H54 (cell line): ENCODE measurements at regions not wholly inside any gene's neighbourhood (a gene's known extent, or its start where the extent isn't known, plus 50 kb on each side); places are given as distances from the start of the nearest gene placed in this dataset.

Experiments
- DNase-seq: peaks from one replicate; pipeline ENCODE4 v3.0.0; 2011; ENCODE audit warnings: low spot score, mixed read lengths; ENCODE audit not compliant: insufficient read length
- FAIRE-seq: peaks from 3 replicates; lab custom pipeline; 2011; peaks lifted over from hg19 to GRCh38; lab: Jason Lieb, UNC
- POLR2A ChIP-seq: IDR thresholded peaks from 2 replicates; pipeline ENCODE4 v1.6.1; 2011; ENCODE audit warnings: low read depth, mild to moderate bottlenecking, low read length

DNA sequence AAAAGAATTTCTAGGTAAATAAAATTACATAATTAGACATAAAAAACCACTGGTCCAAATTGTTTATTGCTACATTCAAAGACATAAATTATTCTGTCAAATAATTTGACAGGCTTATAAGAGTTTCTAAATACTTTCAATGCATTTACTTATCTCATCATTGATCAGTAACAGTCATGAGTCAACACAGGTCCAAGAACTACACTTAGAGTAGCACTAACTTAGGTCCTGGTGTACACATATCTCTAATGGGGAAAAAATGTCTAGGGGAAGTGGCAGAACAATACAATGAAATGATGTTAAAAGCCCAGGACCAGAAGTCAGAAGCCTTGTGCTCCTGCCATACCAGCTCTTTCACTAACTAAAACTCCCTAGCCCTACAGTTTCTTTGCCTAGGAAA lies 96.5 kb upstream of the SLCO6A1 start:
- no peak for TF ChIP-seq POLR2A
- DNase-seq = no peak
- FAIRE-seq = peak; percentile 60

- FAIRE-seq = no peak
- no peak for DNase-seq
Observed at GRCh38 chr5:102596113-102596512, 97.3 kb upstream of the SLCO6A1 start.

DNA sequence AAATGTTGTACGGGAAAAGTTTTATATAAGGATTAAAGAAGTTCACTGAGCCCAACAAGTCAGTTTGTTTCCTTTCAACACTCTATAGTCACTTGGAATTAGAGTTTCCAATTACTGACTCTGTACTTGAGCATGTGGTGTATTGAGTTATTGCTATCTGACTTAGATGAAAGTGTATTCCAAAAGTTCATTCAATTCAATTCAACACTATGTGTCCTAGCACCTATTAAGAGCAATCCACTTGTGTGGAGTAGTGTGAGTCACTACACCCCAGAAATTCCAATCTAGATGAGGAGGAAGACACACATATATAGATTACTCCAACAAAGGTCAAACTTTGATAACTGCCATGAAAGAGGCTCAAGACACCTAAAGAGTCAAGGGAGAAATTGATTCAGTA lies 98.2 kb upstream of the SLCO6A1 start:
- FAIRE-seq (no peak), DNase-seq (no peak)
- no peak for TF ChIP-seq POLR2A

More at GRCh38 chr5:102596113-102596512, 97.3 kb upstream of the SLCO6A1 start:
- TF ChIP-seq POLR2A = no peak

DNA sequence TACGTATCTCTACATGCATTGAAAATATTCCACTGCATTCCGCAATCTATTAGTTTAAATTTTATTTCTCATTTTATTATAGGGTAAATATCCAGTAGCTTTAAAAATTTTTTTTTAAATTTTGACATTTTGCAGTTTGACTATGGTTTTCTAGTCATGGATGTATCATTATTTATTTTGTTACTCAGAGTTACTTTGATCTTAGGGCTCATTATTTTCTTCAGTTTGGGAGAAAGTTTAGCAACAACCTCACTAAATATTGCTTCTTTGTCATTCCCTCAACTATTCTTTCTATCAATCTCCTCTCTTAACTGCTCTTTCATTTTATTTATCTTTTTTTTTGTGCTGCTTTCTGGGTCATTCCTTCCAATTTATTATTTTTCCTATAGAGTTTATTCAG lies 100.5 kb upstream of the SLCO6A1 start:
- TF ChIP-seq POLR2A = no peak
- DNase-seq (no peak), FAIRE-seq (no peak)

GRCh38 chr5:102600964-102601363 lies 102.2 kb upstream of the SLCO6A1 start:
- no peak for TF ChIP-seq POLR2A
- DNase-seq = no peak
- FAIRE-seq = no peak

DNA sequence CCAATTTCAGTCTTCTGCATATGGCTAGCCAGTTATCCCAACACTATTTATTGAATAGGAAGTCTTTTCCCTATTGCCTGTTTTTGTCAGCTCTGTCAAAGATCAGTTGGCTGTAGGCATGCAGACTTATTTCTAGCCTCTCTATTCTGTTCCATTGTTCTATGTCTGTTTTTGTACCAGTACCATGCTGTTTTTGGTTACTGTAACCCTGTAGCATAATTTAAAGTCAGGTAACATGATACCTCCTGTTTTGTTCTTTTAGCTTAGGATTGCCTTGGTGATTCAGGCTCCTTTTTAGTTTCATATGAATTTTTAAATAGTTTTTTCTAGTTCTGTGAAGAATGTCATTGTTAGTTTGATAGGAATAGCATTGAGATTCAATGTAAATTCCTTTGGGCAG lies 104.9 kb upstream of the SLCO6A1 start:
- FAIRE-seq (no peak), DNase-seq (no peak)
- no peak for TF ChIP-seq POLR2A

DNA sequence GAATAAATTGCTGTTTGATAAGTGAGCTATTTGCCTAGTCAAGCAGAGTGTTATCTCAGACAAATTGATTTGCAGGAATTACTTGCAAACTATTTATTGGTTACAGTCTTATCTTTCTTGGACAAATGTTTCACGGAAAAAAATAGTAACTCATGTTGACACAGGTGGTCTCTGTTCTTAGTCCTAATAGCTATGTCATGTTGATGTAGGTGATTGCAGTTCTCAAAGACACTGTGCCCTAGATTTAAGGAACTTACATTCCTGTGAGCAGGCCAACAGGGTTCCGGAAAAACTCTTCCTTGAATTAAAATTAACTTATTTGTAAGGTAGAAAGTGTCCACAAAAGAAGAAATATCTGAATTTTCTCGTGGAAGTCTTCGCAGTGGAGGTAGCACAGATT lies 109.6 kb upstream of the SLCO6A1 start:
- TF ChIP-seq POLR2A = no peak
- DNase-seq = no peak
- FAIRE-seq = no peak

DNA sequence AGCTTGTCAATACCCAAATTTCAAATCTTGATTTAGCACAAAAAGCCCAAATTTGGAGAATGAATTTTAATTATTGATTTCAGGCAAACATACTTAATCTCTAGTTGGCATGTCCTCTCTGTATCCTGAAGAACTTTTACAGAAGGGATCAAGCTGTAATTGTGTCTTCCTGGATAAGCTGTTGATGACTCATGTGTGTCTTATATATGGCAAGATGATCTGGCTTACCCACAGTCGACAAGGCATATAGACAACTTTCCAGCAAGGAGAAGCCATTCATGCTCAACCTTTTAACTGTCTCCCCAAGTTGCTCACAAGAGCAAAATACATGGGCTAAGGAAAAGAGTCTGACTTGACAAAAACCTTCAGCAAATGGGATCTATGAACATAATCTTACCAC lies 112.5 kb upstream of the SLCO6A1 start:
- peak; percentile 52 for FAIRE-seq
- no peak for DNase-seq
- TF ChIP-seq POLR2A = no peak

GRCh38 chr5:102613661-102614060 lies 114.9 kb upstream of the SLCO6A1 start:
- FAIRE-seq = no peak
- no peak for TF ChIP-seq POLR2A
- DNase-seq = no peak

DNA sequence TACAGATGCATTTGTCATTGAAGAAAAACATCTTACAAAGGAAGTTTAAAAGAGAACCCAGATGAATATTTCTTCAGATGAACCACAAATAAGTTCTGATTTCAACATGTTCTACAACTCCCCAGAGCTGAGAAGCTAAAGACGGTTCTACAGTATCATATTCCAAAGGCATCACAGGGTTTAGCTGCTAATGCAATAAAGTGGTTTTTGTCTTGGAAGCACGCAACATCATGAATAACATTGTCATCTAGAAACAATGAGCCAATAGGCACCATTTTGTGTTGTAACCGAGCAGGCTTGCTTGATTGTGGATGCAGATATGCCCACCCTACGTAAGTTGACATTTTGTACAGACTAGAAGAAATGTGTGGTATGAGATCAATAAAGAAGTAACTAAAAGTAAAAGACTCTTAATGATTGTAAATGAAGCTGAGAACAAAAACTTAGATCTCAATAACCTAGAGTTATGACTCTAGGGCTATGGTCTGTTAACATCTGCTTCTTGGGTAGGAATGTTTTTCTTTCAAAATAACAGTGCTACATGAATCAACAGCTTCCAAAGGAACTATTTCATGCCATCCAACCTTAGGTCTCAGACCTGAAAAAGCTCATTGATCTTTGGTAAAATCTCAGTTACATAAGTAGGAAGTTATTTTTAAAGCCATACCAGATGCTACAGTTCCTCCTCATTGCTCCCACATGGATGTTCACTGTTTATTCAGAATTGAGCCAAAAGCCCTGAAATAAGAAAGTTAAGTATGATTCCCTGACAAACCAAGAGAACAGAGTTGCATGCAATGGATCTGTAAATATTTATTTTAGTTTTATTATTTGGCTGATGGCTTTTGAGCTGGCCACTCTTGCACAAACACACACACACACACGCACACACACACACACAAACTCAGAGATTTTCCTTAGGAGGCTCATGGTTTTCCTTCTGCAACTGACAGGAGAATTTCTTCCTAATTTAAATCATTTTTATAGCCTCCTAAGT lies 118.7 kb upstream of the SLCO6A1 start:
- FAIRE-seq (peak; percentile 23), DNase-seq (no peak)
- no peak for TF ChIP-seq POLR2A

GRCh38 chr5:102622262-102622661 lies 123.5 kb upstream of the SLCO6A1 start:
- DNase-seq = no peak
- no peak for FAIRE-seq
- no peak for TF ChIP-seq POLR2A

GRCh38 chr5:102623329-102624065 lies 124.7 kb upstream of the SLCO6A1 start:
- DNase-seq (no peak), FAIRE-seq (no peak)
- no peak for TF ChIP-seq POLR2A

GRCh38 chr5:102624405-102624804 lies 125.6 kb upstream of the SLCO6A1 start:
- DNase-seq (no peak), FAIRE-seq (peak; percentile 6)
- TF ChIP-seq POLR2A = no peak

GRCh38 chr5:102625468-102625867 lies 126.7 kb upstream of the SLCO6A1 start:
- no peak for TF ChIP-seq POLR2A
- no peak for FAIRE-seq
- DNase-seq = no peak
